HL-60 (cell line): ENCODE measurements at regions not wholly inside any gene's neighbourhood (a gene's known extent, or its start where the extent isn't known, plus 50 kb on each side); places are given as distances from the start of the nearest gene placed in this dataset.

Source experiments
- DNase-seq, 2 experiments: peaks; one replicate each; pipeline ENCODE4 v3.0.0-alpha.2; 2010 to 2020; ENCODE audit warnings: low read depth in 1 of 2, low spot score in 1 of 2
- H3K27ac ChIP-seq: fragments of 250-450 bp; sonication (Bioruptor Pico); replicated peaks from 2 replicates; pipeline ENCODE4 v1.5.1; 2020; ENCODE audit warnings: mild to moderate bottlenecking, moderate library complexity
- H3K27me3 ChIP-seq: fragments of 250-450 bp; sonication (Bioruptor Pico); 2 replicates; pipeline ENCODE4 v1.5.1; 2021; ENCODE audit warnings: mild to moderate bottlenecking, moderate library complexity; ENCODE audit not compliant: insufficient read depth, poor library complexity, severe bottlenecking
- H3K4me3 ChIP-seq: replicated peaks from 2 replicates; pipeline ENCODE4 v1.5.1; 2011; ENCODE audit warnings: mild to moderate bottlenecking, control low read depth, low read length; ENCODE audit not compliant: insufficient read depth
- CTCF ChIP-seq: IDR thresholded peaks from one replicate; pipeline ENCODE4 v1.5.1; 2011; ENCODE audit warnings: low read length, control low read depth, inconsistent platforms; ENCODE audit not compliant: insufficient read depth
- GABPA ChIP-seq: IDR thresholded peaks from 2 replicates; pipeline ENCODE4 v1.6.1; 2012; ENCODE audit warnings: low read depth
- POLR2AphosphoS5 ChIP-seq: IDR thresholded peaks from 2 replicates; pipeline ENCODE4 v1.6.1; 2012; ENCODE audit warnings: low read depth
- REST ChIP-seq: IDR thresholded peaks from 2 replicates; pipeline ENCODE4 v1.6.1; 2012; ENCODE audit warnings: low read depth; ENCODE audit not compliant: insufficient replicate concordance
- SPI1 ChIP-seq: IDR thresholded peaks from 2 replicates; pipeline ENCODE4 v1.6.1; 2012; ENCODE audit warnings: low read depth, mild to moderate bottlenecking, borderline replicate concordance

- TF ChIP-seq POLR2AphosphoS5 (no peak), REST (no peak), GABPA (no peak)
- H3K27me3 ChIP-seq = no peaks in the 10 kb centered on the region
- DNase-seq = no peak
- no peak overlapping the region for H3K4me3 ChIP-seq
- no peak overlapping the region for H3K27ac ChIP-seq
Measured at GRCh38 chr1:217026531-217026930, 303.3 kb upstream of the ESRRG start.

GRCh38 chr1:217025381-217025780 is 302.2 kb upstream of the ESRRG start:
- Histone ChIP-seq H3K27ac (no peak overlapping the region), H3K27me3 (no peaks in the 10 kb centered on the region), H3K4me3 (no peak overlapping the region)
- TF ChIP-seq POLR2AphosphoS5 (no peak), GABPA (no peak), SPI1 (no peak), REST (no peak), CTCF (no peak)
- DNase-seq = no peak

- no peaks in the 10 kb centered on the region for H3K27me3 ChIP-seq
- TF ChIP-seq CTCF (no peak), GABPA (no peak), SPI1 (no peak), REST (no peak), POLR2AphosphoS5 (no peak)
- no peak for DNase-seq
- H3K4me3 ChIP-seq = no peak overlapping the region
- H3K27ac ChIP-seq = no peak overlapping the region
Measured at GRCh38 chr1:217024911-217025310, 301.7 kb upstream of the ESRRG start.

GRCh38 chr1:217021956-217022355 is 298.7 kb upstream of the ESRRG start:
- Histone ChIP-seq H3K27me3 (no peaks in the 10 kb centered on the region), H3K27ac (no peak overlapping the region), H3K4me3 (no peak overlapping the region)
- DNase-seq = no peak
- no peak for TF ChIP-seq SPI1
